Hematopoietic multipotent progenitor cell treated with erythropoietin and hydrocortisone succinate and interleukin-3 and kit ligand, for 15 days (in vitro differentiated cells): ENCODE measurements at regions not wholly inside any gene's neighbourhood (a gene's known extent, or its start where the extent isn't known, plus 50 kb on each side); places are given as distances from the start of the nearest gene placed in this dataset.
A peak's percentile ranks its signal among the peaks of the same experiment; 100 is the strongest.
"Not testable (repeated sequence)": the region's sequence is repeated elsewhere in the genome, so short reads cannot be mapped to it uniquely, and the experiment has no call there.

Experiments used
- DNase-seq: peaks from one replicate; pipeline ENCODE4 v3.0.0-alpha.2; 2015; ENCODE audit warnings: low spot score

DNA sequence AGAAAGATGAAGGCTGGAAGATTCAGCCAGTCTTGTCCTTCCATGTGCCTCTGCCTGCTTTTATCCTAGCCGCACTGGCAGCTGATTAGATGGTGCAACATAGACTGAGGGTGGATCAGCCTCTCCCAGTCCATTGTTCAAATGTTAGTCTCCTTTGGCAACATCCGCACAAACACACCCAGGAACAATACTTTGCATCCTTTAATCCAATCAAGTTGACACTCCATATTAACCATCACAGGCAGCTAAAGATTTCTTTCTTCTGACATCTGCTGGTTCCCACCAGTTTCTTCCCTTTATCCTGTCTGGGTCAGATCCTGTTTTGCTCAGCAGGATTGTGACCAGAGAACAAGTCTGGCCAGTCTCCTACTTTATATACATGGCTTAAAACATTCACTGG lies 276.5 kb upstream of the TYRP1 start:
- DNase-seq: no peak

DNA sequence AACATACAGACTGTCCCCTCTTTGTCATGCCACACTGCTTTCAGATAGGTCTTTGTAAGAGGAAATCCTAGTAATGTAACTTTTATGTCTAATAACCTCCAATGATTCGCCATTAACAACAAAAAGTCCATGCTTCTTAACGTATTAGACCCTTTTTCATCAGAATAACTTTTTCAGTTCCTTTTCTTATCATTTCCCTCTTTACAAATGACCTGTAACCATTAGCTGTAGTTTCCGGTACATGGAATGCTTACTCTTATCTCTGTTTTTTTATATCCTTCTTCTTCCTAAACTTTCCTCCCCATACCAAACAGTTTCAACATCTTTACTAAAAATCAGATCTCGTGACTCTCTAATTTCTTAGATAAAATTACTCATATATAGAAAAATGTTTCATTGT lies 268.9 kb upstream of the TYRP1 start:
- DNase-seq: no peak

DNA sequence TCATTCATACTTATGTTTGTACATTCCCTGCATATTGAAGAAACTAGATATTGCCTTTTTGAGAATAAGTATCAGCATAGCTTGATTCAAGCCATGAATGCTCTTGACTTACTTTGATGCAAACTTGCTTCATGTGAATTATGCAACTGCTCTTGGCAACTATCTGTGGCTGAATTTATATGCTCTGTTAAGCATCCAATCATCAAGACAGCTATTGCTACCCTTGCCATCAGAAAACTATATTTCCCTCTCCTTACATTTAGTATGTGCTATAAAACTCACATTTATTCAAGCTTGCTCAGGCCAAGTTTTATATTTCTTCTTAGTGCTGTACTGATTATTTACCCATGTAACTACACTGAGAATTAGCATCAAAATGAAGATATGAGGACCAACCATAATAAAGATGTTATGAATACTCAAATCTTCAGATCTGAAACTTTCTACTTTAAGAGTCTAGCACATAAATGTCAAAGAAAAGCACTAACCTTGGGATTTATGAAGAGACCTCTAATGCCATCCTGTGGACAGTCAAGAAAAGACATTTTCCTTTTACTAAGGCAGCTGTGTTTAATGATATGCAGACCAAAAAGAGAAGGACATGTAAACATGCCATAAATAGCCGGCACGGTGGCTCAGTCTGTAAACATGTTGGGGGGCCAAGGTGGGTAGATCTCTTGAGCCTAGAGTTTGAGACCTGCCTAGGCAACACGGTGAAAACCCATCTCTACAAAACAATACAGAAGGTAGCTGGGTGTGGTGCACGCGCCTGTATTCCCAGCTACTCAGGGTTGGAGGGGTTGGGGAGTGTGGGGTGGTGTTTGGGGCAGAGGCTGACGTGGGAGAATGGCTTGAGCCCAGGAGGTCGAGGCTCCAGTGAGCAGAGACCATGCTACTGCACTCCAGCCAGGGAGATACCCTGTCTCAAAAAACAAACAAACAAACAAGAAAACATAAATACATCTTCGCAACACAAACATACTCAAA lies 267.0 kb upstream of the TYRP1 start:
- no peak for DNase-seq

DNA sequence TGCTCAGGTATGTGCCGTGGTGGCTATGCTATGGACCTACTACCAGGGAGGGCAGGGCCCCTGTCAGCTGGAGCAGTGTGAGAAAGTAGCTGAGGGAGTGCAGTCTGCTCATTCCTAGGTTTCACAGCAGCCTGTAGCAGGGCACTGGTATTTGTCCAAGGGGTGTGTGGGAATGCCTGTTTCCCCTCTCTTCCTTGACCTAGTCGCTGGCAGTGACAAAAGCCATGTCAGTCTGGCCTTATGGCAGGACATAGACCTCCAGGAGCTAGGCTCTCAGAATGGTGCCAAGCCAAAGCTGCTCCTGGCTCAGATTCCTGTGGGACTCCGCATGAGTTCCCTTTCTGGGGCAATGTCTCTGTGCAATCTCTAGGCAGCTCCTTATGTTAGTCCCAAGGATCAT lies 253.9 kb upstream of the TYRP1 start:
- DNase-seq: no peak

DNA sequence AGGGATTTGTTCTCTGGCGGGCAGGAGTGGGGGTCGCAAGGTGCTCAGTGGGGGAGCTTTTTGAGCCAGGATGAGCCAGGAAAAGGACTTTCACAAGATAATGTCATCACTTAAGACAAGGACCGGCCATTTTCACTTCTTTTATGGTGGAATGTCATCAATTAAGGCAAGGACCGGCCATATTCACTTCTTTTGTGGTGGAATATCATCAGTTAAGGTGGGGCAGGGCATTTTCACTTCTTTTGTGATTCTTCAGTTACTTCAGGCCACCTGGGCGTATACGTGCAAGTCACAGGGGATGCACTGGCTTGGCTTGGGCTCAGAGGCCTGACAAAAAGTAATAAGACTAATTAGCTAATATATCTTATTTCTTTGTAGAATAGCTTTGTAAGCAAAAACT lies 252.1 kb upstream of the TYRP1 start:
- DNase-seq: not testable (repeated sequence)

DNA sequence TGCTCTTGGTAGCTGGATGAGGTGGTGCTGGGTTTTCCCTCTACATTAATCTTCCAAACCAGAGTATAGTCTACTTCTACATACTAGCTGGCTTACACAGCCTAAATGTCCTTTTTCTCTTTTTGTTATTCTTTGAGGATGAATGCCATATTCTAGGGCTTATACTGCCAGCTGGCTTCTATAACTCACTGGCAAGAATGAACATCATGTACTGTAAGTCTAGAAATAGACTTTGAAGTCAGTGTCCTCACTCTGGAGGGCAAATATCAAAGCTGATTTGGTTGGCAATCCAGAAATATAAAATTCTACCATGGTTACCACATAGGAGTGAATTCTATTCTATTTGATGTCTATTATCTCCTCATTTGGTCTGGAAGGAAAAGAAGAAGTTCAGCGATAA lies 251.7 kb upstream of the TYRP1 start:
- no peak for DNase-seq

DNA sequence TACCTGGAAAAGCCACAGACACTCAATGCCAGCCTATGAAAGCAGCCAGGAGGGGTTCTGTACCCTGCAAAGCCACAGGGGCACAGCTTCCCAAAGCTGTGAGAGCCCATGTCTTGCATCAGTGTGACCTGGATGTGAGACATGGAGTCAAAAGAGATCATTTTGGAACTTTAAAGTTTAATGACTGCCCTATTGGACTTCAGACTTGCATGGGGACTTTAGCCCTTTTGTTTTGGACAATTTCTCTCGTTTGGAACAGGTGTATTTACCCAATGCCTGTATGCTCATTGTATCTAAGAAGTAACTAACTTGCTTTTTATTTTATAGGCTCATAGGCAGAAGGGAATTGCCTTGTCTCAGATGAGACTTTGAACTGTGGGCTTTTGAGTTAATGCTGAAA lies 244.9 kb upstream of the TYRP1 start:
- DNase-seq: no peak

DNA sequence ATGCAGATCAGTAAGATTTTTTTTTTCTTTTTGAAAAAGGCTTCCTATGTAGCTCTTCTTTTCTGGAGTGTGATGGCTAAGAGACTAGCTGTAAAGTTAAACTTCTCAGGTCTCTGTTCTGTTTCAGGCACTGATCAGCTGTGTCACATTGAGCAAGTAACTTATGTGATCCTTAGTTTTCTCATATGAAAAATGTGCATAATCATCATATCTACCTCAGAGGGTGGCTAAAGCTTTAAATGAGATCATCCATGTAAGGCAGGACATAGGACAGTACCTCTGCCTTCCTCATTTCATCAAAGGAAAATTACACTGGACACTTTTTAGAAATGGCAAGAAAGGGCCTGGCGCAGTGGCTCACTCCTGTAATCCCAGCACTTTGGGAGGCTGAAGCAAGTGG lies 235.9 kb upstream of the TYRP1 start:
- no peak for DNase-seq

DNA sequence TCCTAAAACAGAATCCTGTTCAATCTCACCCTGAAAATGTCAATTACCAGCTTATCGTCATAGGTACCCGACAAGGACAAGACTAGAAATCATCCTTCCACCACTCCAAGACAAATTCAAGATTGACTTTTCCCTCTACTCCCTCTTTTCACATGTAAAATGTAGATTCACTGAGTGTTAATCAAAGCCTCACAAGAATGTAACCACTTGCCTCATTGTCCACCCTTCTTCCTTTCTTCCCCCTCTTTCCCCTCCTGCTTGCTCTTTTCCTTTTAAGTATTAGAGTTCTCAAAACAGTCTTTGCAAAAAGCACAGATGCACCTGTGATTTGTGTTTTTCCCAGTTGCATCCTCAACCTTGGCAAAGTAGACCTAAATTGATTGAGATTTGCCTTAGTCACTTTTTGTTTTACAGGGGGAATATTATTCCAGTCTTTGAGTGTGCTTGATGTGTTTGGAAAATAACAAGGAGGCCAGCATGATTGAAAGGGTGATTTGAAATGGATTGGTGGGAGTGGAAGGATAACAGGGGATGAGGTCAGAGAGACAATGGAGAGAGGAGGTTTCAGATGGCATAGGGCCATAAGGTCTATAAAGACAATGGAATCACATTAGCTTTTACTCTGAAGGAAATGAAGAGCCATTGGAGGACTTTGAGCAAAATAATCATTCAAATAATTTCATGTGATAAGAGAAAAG lies 231.3 kb upstream of the TYRP1 start:
- DNase-seq: no peak

DNA sequence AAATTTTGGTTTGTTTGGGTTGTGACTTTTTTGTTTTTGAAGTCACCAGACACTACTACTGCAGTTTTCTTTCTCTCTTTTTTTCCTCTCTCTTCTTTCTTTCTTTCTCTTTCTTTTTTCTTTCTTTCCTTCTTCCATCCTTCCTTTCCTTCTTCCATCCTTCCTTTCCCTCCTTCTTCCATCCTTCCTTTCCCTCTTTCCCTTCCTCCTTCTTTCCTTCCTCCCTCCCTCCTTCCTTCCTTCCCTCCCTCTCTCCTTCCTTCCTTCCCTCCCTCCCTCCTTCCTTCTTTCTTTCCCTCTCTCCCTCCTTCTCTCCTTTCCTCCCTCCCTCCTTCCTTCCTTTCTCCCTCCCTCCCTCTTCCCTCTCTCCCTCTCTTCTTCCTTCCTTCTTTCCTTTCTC lies 230.3 kb upstream of the TYRP1 start:
- no peak for DNase-seq

DNA sequence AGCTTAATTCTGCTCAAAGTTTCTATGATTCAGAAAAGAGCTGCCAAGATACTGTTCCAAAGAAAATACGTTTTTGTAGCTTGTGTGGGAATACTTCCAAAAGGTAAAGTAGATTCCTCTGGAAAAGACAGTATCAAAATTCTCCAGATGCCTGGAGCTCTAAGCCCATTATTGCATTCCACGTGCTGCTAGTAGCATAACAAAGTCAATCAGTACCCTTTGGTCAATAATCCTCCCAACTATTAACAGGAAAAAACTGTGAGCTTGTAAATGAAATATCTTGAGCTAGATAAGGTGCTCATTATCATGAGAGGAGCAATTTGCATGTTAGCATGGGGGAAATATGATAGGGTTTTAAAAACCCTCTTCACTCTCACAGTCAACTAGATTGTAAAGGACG lies 229.5 kb upstream of the TYRP1 start:
- DNase-seq: no peak

DNA sequence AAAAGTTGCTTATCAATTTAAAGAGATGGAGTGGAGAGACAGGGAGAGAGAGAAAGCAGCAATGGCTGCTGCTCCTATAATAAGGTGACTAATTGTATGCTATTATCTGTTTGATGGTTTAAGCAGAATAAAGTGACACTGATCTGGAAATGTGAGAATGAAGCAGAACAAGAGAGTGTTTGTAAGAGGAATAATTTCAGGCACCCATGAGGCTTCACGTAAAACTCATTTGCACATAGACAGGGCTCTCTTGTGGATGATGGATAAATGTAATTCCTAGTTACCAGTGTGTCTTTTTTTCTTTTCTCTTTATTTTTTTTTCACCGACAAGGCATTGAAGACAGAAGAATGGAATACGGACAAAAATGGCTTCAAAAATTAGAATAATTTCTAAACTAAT lies 228.8 kb upstream of the TYRP1 start:
- no peak for DNase-seq

DNA sequence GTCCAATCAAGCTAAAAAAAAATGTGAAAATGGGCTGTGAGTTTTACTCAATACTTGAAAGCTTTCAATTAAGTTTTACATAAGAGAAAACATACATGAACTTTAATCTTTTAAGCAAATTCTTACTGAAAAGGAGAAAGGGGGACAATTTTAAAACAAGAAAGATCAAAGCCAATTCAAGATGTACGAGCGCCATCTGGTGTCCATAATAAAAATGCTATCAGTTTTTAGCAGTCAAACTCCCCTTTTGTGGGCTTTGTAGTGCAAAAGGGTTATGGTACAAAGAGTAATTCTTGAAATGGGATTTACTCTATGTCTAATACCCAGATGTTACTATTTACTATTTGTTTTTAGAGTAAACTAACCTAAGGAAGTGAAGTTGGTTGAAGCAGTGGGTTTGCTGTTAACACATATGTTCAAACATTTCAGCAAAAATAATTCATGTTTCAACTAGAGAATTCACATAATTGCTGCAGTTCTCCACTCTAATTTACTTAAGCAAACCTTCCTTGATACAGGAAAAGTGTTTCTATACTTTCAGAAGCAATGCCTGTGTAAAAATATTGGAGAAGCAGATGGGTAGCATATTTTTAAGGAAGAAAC lies 228.2 kb upstream of the TYRP1 start:
- DNase-seq: peak; percentile 7

DNA sequence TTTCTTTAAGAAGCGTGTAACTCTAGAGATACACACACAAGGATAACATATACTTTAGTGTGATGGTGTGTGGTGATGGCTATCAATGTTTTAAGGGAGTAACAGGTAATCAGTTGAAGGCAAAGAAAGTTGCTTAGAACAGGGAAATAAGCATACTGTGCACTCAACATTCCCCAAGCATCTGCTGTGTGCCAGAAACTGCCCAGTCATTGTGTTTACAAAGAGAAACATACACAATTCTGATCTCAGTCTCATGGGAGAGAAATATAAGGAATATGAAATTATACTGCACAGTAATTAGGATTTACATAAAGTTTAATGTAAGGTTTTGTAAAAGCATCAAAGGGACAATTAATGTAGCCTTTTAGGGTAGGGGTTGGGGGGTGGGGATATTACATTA lies 224.1 kb upstream of the TYRP1 start:
- no peak for DNase-seq

DNA sequence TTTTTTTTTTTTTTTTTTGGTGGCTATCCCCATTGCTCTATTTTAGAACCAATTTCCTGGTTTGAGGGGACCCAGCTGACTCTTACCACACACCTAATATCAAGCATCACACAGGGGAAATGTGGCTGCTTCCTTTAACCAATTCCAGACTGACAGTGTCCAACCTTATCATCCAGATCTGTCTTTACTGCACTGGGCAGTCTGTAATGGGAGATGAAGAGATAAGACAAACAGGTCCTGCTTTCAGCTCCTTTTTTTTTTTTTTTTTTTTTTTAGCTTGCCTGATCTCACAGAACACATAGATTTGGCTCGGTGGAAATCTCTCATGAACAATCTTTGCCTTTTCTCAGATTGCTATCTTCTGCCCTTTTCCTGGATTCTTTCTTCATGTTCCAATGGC lies 198.8 kb upstream of the TYRP1 start:
- no peak for DNase-seq

DNA sequence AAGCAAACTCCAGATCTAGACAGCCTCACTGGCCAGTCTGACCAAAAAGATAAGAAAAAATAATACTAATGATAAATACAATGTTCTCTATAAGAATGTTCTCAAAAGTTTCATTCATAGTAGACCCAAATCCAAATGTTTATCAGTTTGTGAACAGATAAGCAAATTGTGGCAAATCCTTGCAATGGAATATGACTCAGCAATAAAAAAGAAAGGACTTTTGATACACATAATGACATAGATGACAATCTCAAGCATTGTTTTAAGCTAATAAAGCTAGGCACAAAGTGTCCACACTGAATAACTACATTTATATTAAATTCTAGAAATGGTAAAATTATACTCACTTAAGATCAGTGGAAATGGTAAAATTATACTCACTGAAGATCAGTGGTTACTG lies 195.4 kb upstream of the TYRP1 start:
- no peak for DNase-seq

DNA sequence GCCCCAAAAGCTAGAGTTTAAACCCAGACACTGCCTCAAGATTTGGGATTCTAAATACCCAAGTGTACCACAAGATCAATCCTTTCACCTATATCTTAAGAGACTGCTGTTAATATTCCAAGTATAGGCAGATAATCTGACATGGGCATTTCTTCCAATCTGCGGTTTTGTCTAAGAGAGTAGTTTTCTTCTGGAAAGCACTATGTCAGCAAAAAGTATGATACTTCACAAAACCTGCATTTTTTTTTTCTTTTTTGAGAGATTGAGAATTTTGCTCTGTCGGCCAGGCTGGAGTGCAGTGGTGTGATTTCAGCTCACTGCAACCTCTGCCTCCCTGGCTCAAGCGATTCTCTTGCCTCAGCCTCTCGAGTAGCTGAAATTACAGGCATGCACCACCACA lies 190.7 kb upstream of the TYRP1 start:
- DNase-seq: no peak

DNA sequence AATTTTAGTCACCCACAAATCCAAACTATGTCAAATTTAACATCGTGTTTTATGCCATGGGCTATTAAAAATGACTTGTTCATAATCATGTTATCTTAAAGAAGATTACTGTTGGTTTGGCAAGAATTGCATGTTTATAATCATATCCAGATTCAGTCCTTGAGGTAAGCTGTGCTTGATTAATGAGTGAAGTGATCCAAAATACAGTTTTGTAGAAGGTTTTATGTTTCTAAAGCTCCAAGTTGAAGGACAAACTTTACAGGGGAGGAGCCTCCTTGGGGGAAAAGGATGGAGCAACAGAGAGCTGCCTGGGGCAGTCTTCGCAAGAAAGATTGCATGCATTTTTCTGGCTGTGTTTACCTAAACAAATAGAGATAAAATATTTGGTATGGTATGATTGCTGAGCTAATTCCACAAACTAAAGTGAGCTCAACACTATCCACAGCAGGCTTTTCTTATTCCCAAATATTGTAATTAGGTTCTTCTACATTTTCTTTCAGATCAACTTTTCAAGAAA lies 189.5 kb upstream of the TYRP1 start:
- DNase-seq: no peak

DNA sequence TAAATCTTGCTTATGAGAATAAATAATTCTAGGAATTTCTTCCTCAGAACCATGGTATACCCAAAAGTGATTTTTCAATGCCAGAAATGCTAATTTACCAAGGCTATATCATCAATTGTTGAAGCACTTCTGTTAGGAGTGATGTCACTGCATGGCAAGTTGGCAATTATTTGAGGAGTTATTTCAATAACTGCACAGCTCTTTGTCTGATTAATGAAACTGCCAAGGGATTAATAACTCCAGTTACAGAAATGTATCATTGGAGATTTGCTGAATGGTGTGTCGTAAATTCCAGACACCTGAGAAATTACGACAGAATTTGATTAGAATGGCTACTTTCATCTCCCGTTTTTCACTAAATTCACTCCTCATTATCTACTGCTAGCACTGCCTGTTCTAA lies 182.6 kb upstream of the TYRP1 start:
- no peak for DNase-seq

DNA sequence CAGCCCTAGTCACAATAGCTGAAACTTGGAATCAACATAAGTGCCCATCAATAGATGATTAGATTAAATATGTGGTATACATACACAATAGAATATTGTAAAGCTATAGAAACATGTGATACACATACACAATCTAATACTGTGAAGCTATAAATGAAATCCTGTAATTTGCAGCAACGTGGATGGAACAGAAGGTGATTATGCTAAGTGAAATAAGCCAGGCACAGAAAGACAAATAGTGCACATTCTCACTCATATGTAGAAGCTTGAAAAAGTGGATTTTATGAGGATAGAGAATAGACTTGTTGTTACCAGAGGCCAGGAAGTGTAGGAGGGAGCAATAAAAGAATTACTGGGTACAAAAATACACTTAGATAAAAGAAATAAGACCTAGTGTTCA lies 181.5 kb upstream of the TYRP1 start:
- DNase-seq: no peak

DNA sequence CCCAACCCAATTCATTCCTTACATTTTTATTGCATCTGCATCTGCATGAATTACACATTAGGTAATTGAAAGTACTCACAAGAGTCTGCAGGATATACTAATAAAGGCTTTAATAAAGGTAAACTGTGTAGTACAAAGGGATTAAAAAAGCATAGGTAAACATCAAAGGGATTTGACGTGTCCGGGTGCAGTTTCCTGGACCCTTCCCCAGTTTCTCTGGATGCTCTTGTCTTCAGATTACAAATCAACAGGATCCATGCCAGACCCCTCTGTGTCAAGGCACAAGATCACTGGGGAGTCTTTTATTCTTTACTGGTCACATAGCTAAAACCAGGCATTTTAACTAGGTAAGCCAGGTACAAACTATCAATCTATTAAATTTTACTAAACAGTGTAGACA lies 177.2 kb upstream of the TYRP1 start:
- no peak for DNase-seq

DNA sequence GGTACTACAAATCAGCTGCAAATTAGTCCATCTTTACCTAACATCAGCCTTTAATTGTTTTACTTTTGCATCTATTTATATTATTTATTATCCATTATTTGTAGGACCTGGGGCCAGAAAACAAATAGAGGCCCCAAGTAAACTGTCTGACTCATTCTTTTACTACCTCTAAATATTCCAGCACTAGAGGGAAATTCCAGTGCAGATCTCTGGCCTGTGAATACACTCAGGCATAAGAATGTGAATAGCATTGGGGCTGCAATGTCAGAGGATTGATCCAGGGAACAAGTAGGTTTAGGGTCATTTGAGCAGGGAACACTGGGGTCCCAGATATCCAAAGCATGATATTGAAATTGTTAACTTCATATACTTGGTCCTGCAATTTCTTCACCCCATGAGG lies 176.6 kb upstream of the TYRP1 start:
- no peak for DNase-seq
